ENCODE measurements at regions not wholly inside any gene's neighbourhood (a gene's known extent, or its start where the extent isn't known, plus 50 kb on each side); places are given as distances from the start of the nearest gene placed in this dataset.

GRCh38 chr5:57749396-57749795, 266.8 kb upstream of the ACTBL2 start:
- TF ChIP-seq YY1 (IDR thresholded peaks at IDR 0.05; ENCODE audit: insufficient read depth, insufficient read length) = no peak
- no peak for TF ChIP-seq ZNF274 (IDR thresholded peaks at IDR 0.05; ENCODE audit: low read depth, low read length)
- TF ChIP-seq SUZ12 (IDR thresholded peaks at IDR 0.05; ENCODE audit: extremely low read depth, insufficient read depth, insufficient read length) = no peak
